ENCODE measurements at regions not wholly inside any gene's neighbourhood (a gene's known extent, or its start where the extent isn't known, plus 50 kb on each side); places are given as distances from the start of the nearest gene placed in this dataset.

GRCh38 chr12:14059548-14059947 lies 78.1 kb upstream of the GRIN2B start:
- peaks cover 0 to 8% (median 0%) of the 10 kb centered on the region in 12 donors for H3K4me1 ChIP-seq
- H3K9me3 ChIP-seq, result no peaks in the 10 kb centered on the region
- WGBS, 4 donors, result 64 to 73% (median 70%) methylated on average over 2 of the region's 2 CpGs
- no peak for ATAC-seq
- intact Hi-C loops (cut with DNase I), result no loop called here
- H3K27me3 ChIP-seq, result peaks cover 0 to 6% (median 0%) of the 10 kb centered on the region in 9 donors
- H3K27ac ChIP-seq, result no peak overlapping the region
- H3K36me3 ChIP-seq, result no peaks in the 10 kb centered on the region
- no peak for DNase-seq
- no peak overlapping the region for H3K4me3 ChIP-seq
- TF ChIP-seq POLR2A (IDR thresholded peaks at IDR 0.05), result no peak
- TF ChIP-seq CTCF (IDR thresholded peaks at IDR 0.05), result no peak

- no peaks in the 10 kb centered on the region for H3K36me3 ChIP-seq
- H3K27me3 ChIP-seq, result no peaks in the 10 kb centered on the region
- 26 to 40% (median 33%) methylated on average over 1 of the region's 1 CpG for WGBS, 4 donors
- no peak for TF ChIP-seq POLR2A (IDR thresholded peaks at IDR 0.05)
- peaks cover 0 to 5% (median 0%) of the 10 kb centered on the region in 12 donors for H3K4me1 ChIP-seq
- peaks cover 0 to 8% (median 0%) of the 10 kb centered on the region in 12 donors for H3K9me3 ChIP-seq
- H3K4me3 ChIP-seq, result no peak overlapping the region
- DNase-seq (no peak), ATAC-seq (no peak)
- intact Hi-C loops (cut with DNase I), result no loop called here
- H3K27ac ChIP-seq, result no peak overlapping the region
Measured at GRCh38 chr12:14065616-14066015, 84.2 kb upstream of the GRIN2B start.

GRCh38 chr12:14066021-14066420 lies 84.6 kb upstream of the GRIN2B start:
- Histone ChIP-seq H3K4me1 (peaks cover 0 to 5% (median 0%) of the 10 kb centered on the region in 12 donors), H3K36me3 (no peaks in the 10 kb centered on the region), H3K27ac (no peak overlapping the region), H3K27me3 (no peaks in the 10 kb centered on the region), H3K4me3 (no peak overlapping the region), H3K9me3 (peaks cover 0 to 8% (median 0%) of the 10 kb centered on the region in 12 donors)
- DNase-seq, result no peak
- no peak for ATAC-seq
- TF ChIP-seq POLR2A (IDR thresholded peaks at IDR 0.05), result no peak
- no peak for TF ChIP-seq CTCF (IDR thresholded peaks at IDR 0.05)
- intact Hi-C loops (cut with DNase I), result no loop called here

GRCh38 chr12:14068961-14069360 lies 87.6 kb upstream of the GRIN2B start:
- H3K27me3 ChIP-seq, result no peaks in the 10 kb centered on the region
- H3K4me1 ChIP-seq, result peaks cover 0 to 14% (median 0%) of the 10 kb centered on the region in 12 donors
- intact Hi-C loops (cut with DNase I), result no loop called here
- DNase-seq (no peak), ATAC-seq (no peak)
- no peak overlapping the region for H3K27ac ChIP-seq
- peaks cover 0 to 8% (median 0%) of the 10 kb centered on the region in 12 donors for H3K9me3 ChIP-seq
- H3K36me3 ChIP-seq, result no peaks in the 10 kb centered on the region
- H3K4me3 ChIP-seq, result no peak overlapping the region
- TF ChIP-seq POLR2A (IDR thresholded peaks at IDR 0.05), result no peak
- WGBS, 4 donors, result 72 to 90% (median 80%) methylated on average over 2 of the region's 2 CpGs

GRCh38 chr12:14071833-14072232 lies 90.4 kb upstream of the GRIN2B start:
- ATAC-seq (peak in 1 of 4 donors; percentile 69), DNase-seq (no peak)
- no peak for TF ChIP-seq CTCF (IDR thresholded peaks at IDR 0.05)
- TF ChIP-seq POLR2A (IDR thresholded peaks at IDR 0.05), result no peak
- H3K27ac ChIP-seq, result no peak overlapping the region
- H3K36me3 ChIP-seq, result no peaks in the 10 kb centered on the region
- H3K4me3 ChIP-seq, result no peak overlapping the region
- intact Hi-C loops (cut with DNase I), result no loop called here
- no peaks in the 10 kb centered on the region for H3K27me3 ChIP-seq
- H3K4me1 ChIP-seq, result peaks cover 0 to 14% (median 0%) of the 10 kb centered on the region in 12 donors
- 39 to 51% (median 49%) methylated on average over 1 of the region's 1 CpG for WGBS, 4 donors
- H3K9me3 ChIP-seq, result peaks cover 0 to 13% (median 5%) of the 10 kb centered on the region in 12 donors

Data from heart left ventricle (tissue), 16 donors.